Aorta (tissue), 5 donors: ENCODE measurements at regions not wholly inside any gene's neighbourhood (a gene's known extent, or its start where the extent isn't known, plus 50 kb on each side); places are given as distances from the start of the nearest gene placed in this dataset.
"Not testable (repeated sequence)": the region's sequence is repeated elsewhere in the genome, so short reads cannot be mapped to it uniquely, and the experiment has no call there.

Source experiments
- ATAC-seq: fragments of 200-7000 bp; cut with Tn5 transposase; one replicate; pipeline ENCODE4 v1.9.1; 2022; ENCODE audit warnings: moderate library complexity; ENCODE audit not compliant: low FRiP score
- DNase-seq, 2 donors: peaks; one replicate each; pipeline ENCODE4 v3.0.0-alpha.2; 2020
- H3K27ac ChIP-seq, 2 donors: one replicate each; pipeline ENCODE4 v1.5.1; 2013; ENCODE audit warnings: low read length in 2 of 2, mild to moderate bottlenecking in 2 of 2, moderate library complexity in 2 of 2, control low read depth in 1 of 2, inconsistent platforms in 1 of 2, low read depth in 1 of 2
- H3K27me3 ChIP-seq, 2 donors: one replicate each; pipeline ENCODE4 v1.6.1; 2013; ENCODE audit warnings: control low read depth in 1 of 2, low read length in 1 of 2, mild to moderate bottlenecking in 1 of 2, moderate library complexity in 1 of 2; ENCODE audit not compliant: insufficient read depth in 2 of 2, control insufficient read depth in 1 of 2
- H3K36me3 ChIP-seq, 2 donors: one replicate each; pipeline ENCODE4 v1.6.1; 2013; ENCODE audit warnings: control low read depth in 1 of 2, low read length in 1 of 2, mild to moderate bottlenecking in 1 of 2; ENCODE audit not compliant: insufficient read depth in 2 of 2, control insufficient read depth in 1 of 2
- H3K4me1 ChIP-seq, 2 donors: one replicate each; pipeline ENCODE4 v1.6.1; 2013; ENCODE audit warnings: low read length in 2 of 2, control low read depth in 1 of 2, mild to moderate bottlenecking in 1 of 2, moderate library complexity in 1 of 2; ENCODE audit not compliant: insufficient read depth in 2 of 2, control insufficient read depth in 1 of 2
- H3K4me3 ChIP-seq, 2 donors: one replicate each; pipeline ENCODE4 v1.5.1; 2013; ENCODE audit warnings: low read length in 2 of 2, control low read depth in 1 of 2, mild to moderate bottlenecking in 1 of 2
- H3K9me3 ChIP-seq: one replicate; pipeline ENCODE4 v1.6.1; 2013; ENCODE audit warnings: mild to moderate bottlenecking, low read length; ENCODE audit not compliant: control insufficient read depth
- WGBS, 2 donors: extraction: QIAGEN DNeasy Blood & Tissue Kit; methylation state at CpG; one replicate each; pipeline ENCODE4 v1.1.7; 2013; 5-methylcytosine and 5-hydroxymethylcytosine counted together
- intact Hi-C, 2 donors: fragments of 100-400 bp; cut with DNase I; formaldehyde crosslinking; loops; one replicate each; pipeline versions ENCODE4 v1.14.2 to v1.15.0; 2022
- donor health status: healthy with polysubstance abuse.
- donor health status: Bipolar disorder and iron deficiency.
- donor health status: DM: no; HTN: no; CAD: no.
- donor health status: DM: no; HTN: no; CAD: no.
- donor health status: DM: yes; HTN: yes; CAD: no.

- no peaks in the 10 kb centered on the region for H3K4me1 ChIP-seq
- H3K4me3 ChIP-seq: no peak overlapping the region
- H3K27me3 ChIP-seq: no peaks in the 10 kb centered on the region
- no peaks in the 10 kb centered on the region for H3K36me3 ChIP-seq
- intact Hi-C loops: no loop called here
- H3K27ac ChIP-seq: no peak overlapping the region
- H3K9me3 ChIP-seq: no peaks in the 10 kb centered on the region
- no peak for DNase-seq
- no peak for ATAC-seq
Measured at GRCh38 chr2:63701406-63701805, 112.6 kb downstream of the MDH1 start.

DNA sequence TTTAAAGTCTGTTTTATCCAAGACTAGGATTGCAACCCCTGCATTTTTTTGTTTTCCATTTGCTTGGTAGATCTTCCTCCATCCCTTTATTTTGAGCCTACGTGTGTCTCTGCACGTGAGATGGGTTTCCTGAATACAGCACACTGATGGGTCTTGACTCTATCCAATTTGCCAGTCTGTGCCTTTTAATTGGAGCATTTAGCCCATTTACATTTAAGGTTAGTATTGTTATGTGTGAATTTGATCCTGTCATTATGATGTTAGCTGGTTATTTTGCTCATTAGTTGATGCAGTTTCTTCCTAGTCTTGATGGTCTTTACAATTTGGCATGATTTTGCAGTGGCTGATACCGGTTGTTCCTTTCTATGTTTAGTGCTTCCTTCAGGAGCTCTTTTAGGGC is 117.3 kb downstream of the MDH1 start:
- intact Hi-C loops, H3K27ac ChIP-seq, H3K9me3 ChIP-seq, H3K4me1 ChIP-seq, H3K36me3 ChIP-seq, DNase-seq, ATAC-seq, H3K27me3 ChIP-seq, H3K4me3 ChIP-seq: not testable (repeated sequence)
- WGBS, 2 donors: 91 to 97% methylated on average over 3 of the region's 3 CpGs

- ATAC-seq: no peak
Measured at GRCh38 chr2:63710732-63711131, 122.0 kb downstream of the MDH1 start.

DNA sequence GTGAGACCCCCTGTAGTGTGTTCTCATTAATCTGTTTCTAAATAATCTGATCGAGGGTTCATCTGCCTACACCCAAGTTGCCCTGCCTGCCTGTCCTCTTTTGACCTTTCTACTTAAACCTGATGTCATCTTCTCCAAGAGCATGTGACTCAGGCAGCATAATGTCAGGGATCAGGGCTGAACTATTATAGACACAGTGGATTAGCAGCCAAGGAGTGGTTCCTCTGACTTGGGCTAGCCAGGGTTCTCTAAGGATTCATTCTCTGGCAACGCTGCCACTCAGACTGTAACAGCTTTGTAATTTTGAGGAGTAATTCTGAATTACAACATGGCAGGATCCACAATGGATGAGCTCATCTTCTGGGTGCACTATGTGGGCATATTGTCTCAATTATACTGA is 124.0 kb downstream of the MDH1 start:
- no peaks in the 10 kb centered on the region for H3K4me1 ChIP-seq
- DNase-seq (no peak), ATAC-seq (no peak)
- no peaks in the 10 kb centered on the region for H3K36me3 ChIP-seq
- no peaks in the 10 kb centered on the region for H3K27me3 ChIP-seq
- 77 to 81% methylated on average over 2 of the region's 2 CpGs for WGBS, 2 donors
- intact Hi-C loops: no loop called here
- no peak overlapping the region for H3K27ac ChIP-seq
- H3K9me3 ChIP-seq: no peaks in the 10 kb centered on the region
- H3K4me3 ChIP-seq: no peak overlapping the region

More at GRCh38 chr2:63710732-63711131, 122.0 kb downstream of the MDH1 start:
- 88 to 91% methylated on average over 1 of the region's 1 CpG for WGBS, 2 donors
- intact Hi-C loops: no loop called here
- DNase-seq: no peak
- Histone ChIP-seq H3K27ac (no peak overlapping the region), H3K9me3 (no peaks in the 10 kb centered on the region), H3K4me3 (no peak overlapping the region), H3K27me3 (no peaks in the 10 kb centered on the region), H3K36me3 (no peaks in the 10 kb centered on the region), H3K4me1 (no peaks in the 10 kb centered on the region)

GRCh38 chr2:63716146-63716545 is 125.5 kb upstream of the UGP2 start:
- H3K27ac ChIP-seq: no peak overlapping the region
- H3K4me1 ChIP-seq: no peaks in the 10 kb centered on the region
- no peak overlapping the region for H3K4me3 ChIP-seq
- DNase-seq: no peak
- ATAC-seq: no peak
- H3K36me3 ChIP-seq: no peaks in the 10 kb centered on the region
- 83 to 85% methylated on average over 2 of the region's 2 CpGs for WGBS, 2 donors
- intact Hi-C loops: no loop called here
- H3K9me3 ChIP-seq: no peaks in the 10 kb centered on the region
- no peaks in the 10 kb centered on the region for H3K27me3 ChIP-seq

DNA sequence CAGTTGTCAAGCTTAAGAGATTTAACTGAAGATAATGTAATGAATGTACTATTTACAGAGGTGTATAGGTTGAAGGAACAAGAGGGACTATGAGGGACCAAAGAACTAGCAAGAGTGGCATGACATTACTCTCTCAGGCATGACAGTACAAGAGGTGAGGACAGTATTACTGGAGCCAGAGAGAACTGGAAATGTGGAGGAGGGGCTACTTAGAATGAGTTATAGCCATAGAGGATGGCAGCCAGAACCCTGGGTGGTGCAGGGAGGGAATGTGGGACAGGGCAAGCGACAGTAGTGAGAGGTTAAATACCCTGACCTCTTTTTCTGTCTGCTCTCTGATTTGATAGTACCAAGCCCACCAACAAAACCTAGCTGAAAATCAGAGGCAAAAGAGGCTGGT is 122.6 kb upstream of the UGP2 start:
- 92 to 98% methylated on average over 1 of the region's 1 CpG for WGBS, 2 donors
- DNase-seq: no peak
- no peaks in the 10 kb centered on the region for H3K27me3 ChIP-seq
- H3K9me3 ChIP-seq: no peaks in the 10 kb centered on the region
- no peak overlapping the region for H3K4me3 ChIP-seq
- no peak for ATAC-seq
- H3K36me3 ChIP-seq: no peaks in the 10 kb centered on the region
- H3K4me1 ChIP-seq: no peaks in the 10 kb centered on the region
- intact Hi-C loops: no loop called here
- no peak overlapping the region for H3K27ac ChIP-seq

DNA sequence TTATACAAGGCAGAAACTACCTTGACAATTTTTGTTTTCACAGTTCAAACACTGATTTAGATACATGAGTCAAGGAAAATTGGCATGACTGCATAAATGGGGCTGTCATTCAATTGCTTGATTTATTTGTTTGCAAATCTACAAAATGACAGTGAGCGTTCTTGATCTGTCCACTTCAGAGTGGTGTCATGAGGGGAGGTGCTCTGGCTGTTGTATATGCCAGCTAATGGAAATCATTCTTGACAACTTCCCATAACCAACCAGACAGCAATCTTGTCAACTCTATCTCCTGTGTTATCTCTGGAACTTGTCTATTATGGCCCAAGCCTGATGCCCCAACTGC is 120.6 kb upstream of the UGP2 start:
- intact Hi-C loops: no loop called here

DNA sequence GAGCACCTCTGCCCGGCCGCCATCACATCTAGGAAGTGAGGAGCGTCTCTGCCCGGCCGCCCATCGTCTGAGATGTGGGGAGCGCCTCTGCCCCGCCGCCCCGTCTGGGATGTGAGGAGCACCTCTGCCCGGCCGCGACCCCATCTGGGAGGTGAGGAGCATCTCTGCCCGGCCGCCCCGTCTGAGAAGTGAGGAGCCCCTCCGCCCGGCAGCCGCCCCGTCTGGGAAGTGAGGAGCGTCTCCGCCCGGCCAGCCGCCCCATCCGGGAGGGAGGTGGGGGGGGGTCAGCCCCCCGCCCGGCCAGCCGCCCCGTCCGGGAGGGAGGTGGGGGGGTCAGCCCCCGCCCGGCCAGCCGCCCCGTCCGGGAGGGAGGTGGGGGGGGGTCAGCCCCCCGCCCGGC is 119.4 kb upstream of the UGP2 start:
- DNase-seq, H3K4me3 ChIP-seq, ATAC-seq, H3K4me1 ChIP-seq, H3K9me3 ChIP-seq, intact Hi-C loops, H3K27me3 ChIP-seq, H3K27ac ChIP-seq, H3K36me3 ChIP-seq: not testable (repeated sequence)
- 95 to 100% methylated on average over 7 to 29 of the region's 37 CpGs for WGBS, 2 donors

More for the DNA sequence above, 120.6 kb upstream of the UGP2 start:
- Histone ChIP-seq H3K27me3 (no peaks in the 10 kb centered on the region), H3K36me3 (no peaks in the 10 kb centered on the region), H3K4me1 (no peaks in the 10 kb centered on the region), H3K4me3 (no peak overlapping the region), H3K27ac (no peak overlapping the region), H3K9me3 (no peaks in the 10 kb centered on the region)
- WGBS, 2 donors: 58 to 59% methylated on average over 1 of the region's 1 CpG
- DNase-seq (no peak), ATAC-seq (no peak)

- no peaks in the 10 kb centered on the region for H3K4me1 ChIP-seq
- no peak for ATAC-seq
- no peak for DNase-seq
- 46 to 89% methylated on average over 1 of the region's 1 CpG for WGBS, 2 donors
- no peak overlapping the region for H3K27ac ChIP-seq
- intact Hi-C loops: no loop called here
- no peaks in the 10 kb centered on the region for H3K9me3 ChIP-seq
- H3K4me3 ChIP-seq: no peak overlapping the region
- H3K27me3 ChIP-seq: no peaks in the 10 kb centered on the region
- no peaks in the 10 kb centered on the region for H3K36me3 ChIP-seq
Measured at GRCh38 chr2:63723709-63724108, 118.0 kb upstream of the UGP2 start.
